Loucy (cell line): ENCODE measurements at regions not wholly inside any gene's neighbourhood (a gene's known extent, or its start where the extent isn't known, plus 50 kb on each side); places are given as distances from the start of the nearest gene placed in this dataset.
A peak's percentile ranks its signal among the peaks of the same experiment; 100 is the strongest.

Experiments
- H2AFZ ChIP-seq: fragments of 200-600 bp; sonication (generic); 2 replicates; pipeline ENCODE4 v1.6.0; 2016; ENCODE audit warnings: antibody characterized with exemption, mild to moderate bottlenecking, low read length, moderate library complexity
- H3F3A ChIP-seq: fragments of 200-600 bp; 2 replicates; pipeline ENCODE4 v1.6.0; 2016; ENCODE audit warnings: antibody characterized with exemption, low read depth, mild to moderate bottlenecking
- H3K27me3 ChIP-seq: fragments of 200-600 bp; sonication (generic); 2 replicates; pipeline ENCODE4 v1.6.1; 2014; ENCODE audit warnings: low read length, mild to moderate bottlenecking; ENCODE audit not compliant: insufficient read depth, poor library complexity, severe bottlenecking
- H3K36me3 ChIP-seq: fragments of 200-600 bp; sonication (generic); 2 replicates; pipeline ENCODE4 v1.6.1; 2016; ENCODE audit warnings: low read length; ENCODE audit not compliant: insufficient read depth
- H3K4me1 ChIP-seq: fragments of 200-600 bp; sonication (generic); 2 replicates; pipeline ENCODE4 v1.5.1; 2014; ENCODE audit warnings: low read length, mild to moderate bottlenecking; ENCODE audit not compliant: insufficient read depth, poor library complexity, severe bottlenecking
- H3K4me2 ChIP-seq: fragments of 200-600 bp; sonication (generic); 2 replicates; pipeline ENCODE4 v1.6.0; 2014; ENCODE audit warnings: antibody characterized with exemption, low read length, low read depth, mild to moderate bottlenecking; ENCODE audit not compliant: poor library complexity, severe bottlenecking
- H3K4me3 ChIP-seq: fragments of 200-600 bp; sonication (generic); 2 replicates; pipeline ENCODE4 v1.5.1; 2014; ENCODE audit warnings: low read length, mild to moderate bottlenecking, mixed read lengths; ENCODE audit not compliant: poor library complexity, severe bottlenecking
- H3K79me2 ChIP-seq: fragments of 200-600 bp; sonication (generic); 2 replicates; pipeline ENCODE4 v1.6.1; 2014; ENCODE audit warnings: low read length; ENCODE audit not compliant: insufficient read depth
- H3K9ac ChIP-seq: fragments of 200-600 bp; sonication (generic); 2 replicates; pipeline ENCODE4 v1.6.0; 2014; ENCODE audit warnings: mild to moderate bottlenecking, low read depth, low read length, moderate library complexity; ENCODE audit not compliant: poor library complexity, severe bottlenecking
- H3K9me2 ChIP-seq: fragments of 200-600 bp; sonication (generic); replicated peaks from 2 replicates; pipeline ENCODE4 v1.6.1; 2016; ENCODE audit warnings: low read depth, low read length, mixed read lengths
- H3K9me3 ChIP-seq: fragments of 200-600 bp; sonication (generic); 2 replicates; pipeline ENCODE4 v1.6.1; 2014; ENCODE audit warnings: mild to moderate bottlenecking, antibody characterized with exemption, low read length, low read depth; ENCODE audit not compliant: insufficient read depth
- H4K20me1 ChIP-seq: fragments of 200-600 bp; sonication (generic); 2 replicates; pipeline ENCODE4 v1.6.0; 2014; ENCODE audit warnings: antibody characterized with exemption, low read length, mild to moderate bottlenecking; ENCODE audit not compliant: insufficient read depth, poor library complexity, severe bottlenecking
- CTCF ChIP-seq: fragments of 200-600 bp; sonication (generic); conservative IDR thresholded peaks from 2 replicates; pipeline ENCODE4 v1.5.1; 2014; ENCODE audit warnings: mild to moderate bottlenecking, antibody characterized with exemption, low read length
- EZH2phosphoT487 ChIP-seq: fragments of 200-600 bp; IDR thresholded peaks from 2 replicates; pipeline ENCODE4 v1.6.1; 2018; ENCODE audit warnings: antibody characterized with exemption, mild to moderate bottlenecking, moderate library complexity, borderline replicate concordance

GRCh38 chr5:90306613-90307012, 102.9 kb downstream of the CETN3 start:
- no peaks in the 10 kb centered on the region for H3K79me2 ChIP-seq
- no peak overlapping the region for H3K4me3 ChIP-seq
- no peaks in the 10 kb centered on the region for H3K9me3 ChIP-seq
- H4K20me1 ChIP-seq, result no peaks in the 10 kb centered on the region
- H3K36me3 ChIP-seq, result no peaks in the 10 kb centered on the region
- H3K4me1 ChIP-seq, result no peaks in the 10 kb centered on the region
- no peak overlapping the region for H3K4me2 ChIP-seq
- no peak for TF ChIP-seq CTCF
- TF ChIP-seq EZH2phosphoT487, result no peak
- no peak overlapping the region for H3K9ac ChIP-seq
- H3K27me3 ChIP-seq, result no peaks in the 10 kb centered on the region
- H3K9me2 ChIP-seq, result no peaks in the 10 kb centered on the region
- no peak overlapping the region for H2AFZ ChIP-seq
- no peaks in the 10 kb centered on the region for H3F3A ChIP-seq

- no peaks in the 10 kb centered on the region for H3K79me2 ChIP-seq
- TF ChIP-seq CTCF (no peak), EZH2phosphoT487 (no peak)
- no peaks in the 10 kb centered on the region for H3K27me3 ChIP-seq
- no peak overlapping the region for H3K4me3 ChIP-seq
- H3F3A ChIP-seq, result no peaks in the 10 kb centered on the region
- no peaks in the 10 kb centered on the region for H3K36me3 ChIP-seq
- no peaks in the 10 kb centered on the region for H4K20me1 ChIP-seq
- H3K4me1 ChIP-seq, result peaks cover 6% of the 10 kb centered on the region
- no peak overlapping the region for H2AFZ ChIP-seq
- no peak overlapping the region for H3K4me2 ChIP-seq
- H3K9me3 ChIP-seq, result no peaks in the 10 kb centered on the region
- no peak overlapping the region for H3K9ac ChIP-seq
- H3K9me2 ChIP-seq, result no peaks in the 10 kb centered on the region
These were observed 104.4 kb downstream of the CETN3 start for GRCh38 chr5:90305041-90305720.

- TF ChIP-seq CTCF, result no peak
- TF ChIP-seq EZH2phosphoT487, result no peak
- Histone ChIP-seq H3F3A (no peaks in the 10 kb centered on the region), H4K20me1 (no peaks in the 10 kb centered on the region), H3K4me1 (peaks cover 6% of the 10 kb centered on the region), H3K9ac (no peak overlapping the region), H3K27me3 (no peaks in the 10 kb centered on the region), H3K9me2 (no peaks in the 10 kb centered on the region), H3K36me3 (no peaks in the 10 kb centered on the region), H3K9me3 (no peaks in the 10 kb centered on the region), H3K79me2 (no peaks in the 10 kb centered on the region), H3K4me2 (peak overlapping the region; percentile 5), H3K4me3 (no peak overlapping the region), H2AFZ (no peak overlapping the region)
These were observed 108.3 kb downstream of the CETN3 start for GRCh38 chr5:90301248-90301647.
